ENCODE measurements at regions not wholly inside any gene's neighbourhood (a gene's known extent, or its start where the extent isn't known, plus 50 kb on each side); places are given as distances from the start of the nearest gene placed in this dataset.

DNA sequence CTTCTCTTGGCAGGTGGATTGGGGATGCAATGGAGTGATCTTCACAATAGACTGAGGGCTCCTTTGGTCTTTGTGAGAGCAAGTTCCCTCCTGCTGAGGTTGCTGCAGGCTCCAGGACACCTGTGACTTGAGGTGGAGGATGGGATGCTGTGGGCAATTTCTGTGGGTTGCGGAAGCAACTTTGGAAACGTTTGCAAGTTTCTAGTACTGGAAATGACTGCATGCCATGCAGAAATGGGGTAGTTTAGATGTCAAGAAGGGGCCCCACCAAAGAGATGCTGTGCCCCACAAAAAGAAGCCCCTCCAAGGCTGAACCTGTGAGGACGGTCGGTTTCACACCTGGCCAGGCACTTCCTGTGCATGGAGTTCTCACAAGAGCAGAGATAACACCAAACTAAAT, 80.4 kb upstream of the XCR1 start:
- Histone ChIP-seq H3K9me3 (replicated peaks) (no peaks in the 10 kb centered on the region), H3K4me1 (peaks cover 5% of the 10 kb centered on the region), H3K27me3 (ENCODE audit: low read depth) (peaks cover 13% of the 10 kb centered on the region), H3K4me3 (no peak overlapping the region), H3K27ac (replicated peaks) (no peak overlapping the region), H3K36me3 (no peaks in the 10 kb centered on the region)
- intact Hi-C loops (cut with micrococcal nuclease) = no loop called here
- DNase-seq = no peak
- TF ChIP-seq, protein P1, sequence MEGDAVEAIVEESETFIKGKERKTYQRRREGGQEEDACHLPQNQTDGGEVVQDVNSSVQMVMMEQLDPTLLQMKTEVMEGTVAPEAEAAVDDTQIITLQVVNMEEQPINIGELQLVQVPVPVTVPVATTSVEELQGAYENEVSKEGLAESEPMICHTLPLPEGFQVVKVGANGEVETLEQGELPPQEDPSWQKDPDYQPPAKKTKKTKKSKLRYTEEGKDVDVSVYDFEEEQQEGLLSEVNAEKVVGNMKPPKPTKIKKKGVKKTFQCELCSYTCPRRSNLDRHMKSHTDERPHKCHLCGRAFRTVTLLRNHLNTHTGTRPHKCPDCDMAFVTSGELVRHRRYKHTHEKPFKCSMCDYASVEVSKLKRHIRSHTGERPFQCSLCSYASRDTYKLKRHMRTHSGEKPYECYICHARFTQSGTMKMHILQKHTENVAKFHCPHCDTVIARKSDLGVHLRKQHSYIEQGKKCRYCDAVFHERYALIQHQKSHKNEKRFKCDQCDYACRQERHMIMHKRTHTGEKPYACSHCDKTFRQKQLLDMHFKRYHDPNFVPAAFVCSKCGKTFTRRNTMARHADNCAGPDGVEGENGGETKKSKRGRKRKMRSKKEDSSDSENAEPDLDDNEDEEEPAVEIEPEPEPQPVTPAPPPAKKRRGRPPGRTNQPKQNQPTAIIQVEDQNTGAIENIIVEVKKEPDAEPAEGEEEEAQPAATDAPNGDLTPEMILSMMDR (IDR thresholded peaks at IDR 0.05; ENCODE audit: borderline replicate concordance) = no peak

- Histone ChIP-seq H3K36me3 (no peaks in the 10 kb centered on the region), H3K27me3 (ENCODE audit: low read depth) (peaks cover 13% of the 10 kb centered on the region), H3K4me3 (no peak overlapping the region), H3K9me3 (replicated peaks) (no peaks in the 10 kb centered on the region), H3K4me1 (peaks cover 5% of the 10 kb centered on the region), H3K27ac (replicated peaks) (no peak overlapping the region)
- intact Hi-C loops (cut with micrococcal nuclease) = no loop called here
- TF ChIP-seq, protein P1 (IDR thresholded peaks at IDR 0.05; ENCODE audit: borderline replicate concordance) = no peak
- DNase-seq = no peak
Observed at GRCh38 chr3:46105306-46105919, 78.1 kb upstream of the XCR1 start.

DNA sequence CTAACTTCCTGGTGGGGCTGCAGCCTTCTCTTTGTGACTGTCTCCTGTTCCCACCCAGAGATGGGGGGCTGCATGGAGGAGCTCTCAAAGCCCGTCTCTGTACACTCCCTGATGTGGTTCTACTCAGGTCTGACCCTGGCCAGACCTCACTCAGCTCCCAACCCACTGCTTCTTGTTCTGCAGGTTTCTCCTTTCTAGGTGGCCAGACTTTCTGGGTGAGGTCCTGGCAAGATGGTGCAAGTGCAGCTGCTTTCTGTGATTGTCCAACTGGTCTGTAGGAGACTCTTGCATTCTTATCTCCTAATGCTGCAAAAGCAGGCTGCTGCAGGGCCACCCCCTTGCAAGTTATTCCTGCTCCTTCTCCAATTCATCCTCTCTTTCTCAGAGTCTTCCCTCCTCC, 77.4 kb upstream of the XCR1 start:
- Histone ChIP-seq H3K9me3 (replicated peaks) (no peaks in the 10 kb centered on the region), H3K4me3 (no peak overlapping the region), H3K27ac (replicated peaks) (no peak overlapping the region), H3K27me3 (ENCODE audit: low read depth) (peaks cover 13% of the 10 kb centered on the region), H3K36me3 (no peaks in the 10 kb centered on the region), H3K4me1 (peaks cover 4% of the 10 kb centered on the region)
- DNase-seq = no peak
- TF ChIP-seq, protein P1 (IDR thresholded peaks at IDR 0.05; ENCODE audit: borderline replicate concordance) = no peak
- intact Hi-C loops (cut with micrococcal nuclease) = no loop called here

- Histone ChIP-seq H3K36me3 (no peaks in the 10 kb centered on the region), H3K4me1 (no peaks in the 10 kb centered on the region), H3K4me3 (no peak overlapping the region), H3K27ac (replicated peaks) (no peak overlapping the region), H3K9me3 (replicated peaks) (no peaks in the 10 kb centered on the region), H3K27me3 (ENCODE audit: low read depth) (peaks cover 13% of the 10 kb centered on the region)
- DNase-seq = no peak
- intact Hi-C loops (cut with micrococcal nuclease) = no loop called here
- TF ChIP-seq, protein P1 (IDR thresholded peaks at IDR 0.05; ENCODE audit: borderline replicate concordance) = no peak
Observed at GRCh38 chr3:46102780-46103130, 75.5 kb upstream of the XCR1 start.

GRCh38 chr3:46102059-46102779, 74.9 kb upstream of the XCR1 start:
- H3K36me3 ChIP-seq = no peaks in the 10 kb centered on the region
- no peak overlapping the region for H3K4me3 ChIP-seq
- H3K27ac ChIP-seq (replicated peaks) = no peak overlapping the region
- intact Hi-C loops (cut with micrococcal nuclease) = no loop called here
- DNase-seq = no peak
- no peaks in the 10 kb centered on the region for H3K9me3 ChIP-seq (replicated peaks)
- H3K27me3 ChIP-seq (ENCODE audit: low read depth) = peaks cover 13% of the 10 kb centered on the region
- TF ChIP-seq, protein P1 (IDR thresholded peaks at IDR 0.05; ENCODE audit: borderline replicate concordance) = no peak
- H3K4me1 ChIP-seq = peaks cover 3% of the 10 kb centered on the region

All from left ventricle myocardium inferior (tissue), 1 donor.